ENCODE measurements at regions not wholly inside any gene's neighbourhood (a gene's known extent, or its start where the extent isn't known, plus 50 kb on each side); places are given as distances from the start of the nearest gene placed in this dataset.
"Not testable (repeated sequence)": the region's sequence is repeated elsewhere in the genome, so short reads cannot be mapped to it uniquely, and the experiment has no call there.

GRCh38 chr16:63922560-63922959 is 1199.3 kb downstream of the CDH11 start:
- no peaks in the 10 kb centered on the region for H3K27me3 Mint-ChIP-seq
- H3K9me3 Mint-ChIP-seq, result peaks cover 4 to 8% of the 10 kb centered on the region in 2 donors
- H3K4me1 Mint-ChIP-seq, result no peaks in the 10 kb centered on the region
- DNase-seq, result no peak
- no peak for ATAC-seq (replicated peaks)
- H3K27ac Mint-ChIP-seq, result no peak overlapping the region
- H3K36me3 Mint-ChIP-seq, result no peaks in the 10 kb centered on the region
- H3K4me3 Mint-ChIP-seq, result no peak overlapping the region

- ATAC-seq (replicated peaks), result no peak
- no peaks in the 10 kb centered on the region for H3K36me3 Mint-ChIP-seq
- H3K4me3 Mint-ChIP-seq, result no peak overlapping the region
- no peaks in the 10 kb centered on the region for H3K27me3 Mint-ChIP-seq
- H3K4me1 Mint-ChIP-seq, result no peaks in the 10 kb centered on the region
- H3K27ac Mint-ChIP-seq, result no peak overlapping the region
- peaks cover 4 to 8% of the 10 kb centered on the region in 2 donors for H3K9me3 Mint-ChIP-seq
- DNase-seq, result no peak
Measured at GRCh38 chr16:63921737-63922295, 1200.0 kb downstream of the CDH11 start.

- Mint-ChIP-seq H3K4me3 (no peak overlapping the region), H3K36me3 (no peaks in the 10 kb centered on the region), H3K9me3 (peaks cover 0 to 2% of the 10 kb centered on the region in 2 donors), H3K27ac (no peak overlapping the region), H3K27me3 (no peaks in the 10 kb centered on the region), H3K4me1 (no peaks in the 10 kb centered on the region)
- DNase-seq (no peak), ATAC-seq (replicated peaks) (no peak)
Measured at GRCh38 chr16:63913290-63913689, 1208.6 kb downstream of the CDH11 start.

DNA sequence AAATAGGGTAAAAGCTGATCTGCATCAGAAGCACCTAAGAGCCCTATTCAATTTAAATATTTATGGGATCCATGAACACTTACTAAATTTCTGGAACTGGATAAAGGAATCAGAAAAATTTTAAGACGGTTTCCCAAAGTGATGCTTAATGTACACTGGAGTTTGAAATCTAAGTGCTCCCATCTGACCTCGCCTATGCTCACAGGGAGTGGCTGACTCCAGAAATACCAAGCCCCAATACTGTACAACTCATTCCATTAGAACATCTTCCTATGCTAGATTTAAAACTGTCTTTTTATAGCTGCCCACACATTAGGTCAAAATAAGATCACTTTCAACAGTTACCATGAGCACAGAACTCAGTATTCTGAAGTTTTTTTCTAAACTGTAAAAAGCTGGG is 1214.6 kb downstream of the CDH11 start:
- no peak for ATAC-seq (replicated peaks)
- no peak for DNase-seq
- no peaks in the 10 kb centered on the region for H3K4me1 Mint-ChIP-seq
- no peak overlapping the region for H3K4me3 Mint-ChIP-seq
- H3K9me3 Mint-ChIP-seq, result peaks cover 0 to 5% of the 10 kb centered on the region in 2 donors
- H3K36me3 Mint-ChIP-seq, result no peaks in the 10 kb centered on the region
- no peak overlapping the region for H3K27ac Mint-ChIP-seq
- no peaks in the 10 kb centered on the region for H3K27me3 Mint-ChIP-seq

- no peak for ATAC-seq (replicated peaks)
- DNase-seq, result no peak
- no peak overlapping the region for H3K27ac Mint-ChIP-seq
Measured at GRCh38 chr16:63904930-63905329, 1216.9 kb downstream of the CDH11 start.

DNA sequence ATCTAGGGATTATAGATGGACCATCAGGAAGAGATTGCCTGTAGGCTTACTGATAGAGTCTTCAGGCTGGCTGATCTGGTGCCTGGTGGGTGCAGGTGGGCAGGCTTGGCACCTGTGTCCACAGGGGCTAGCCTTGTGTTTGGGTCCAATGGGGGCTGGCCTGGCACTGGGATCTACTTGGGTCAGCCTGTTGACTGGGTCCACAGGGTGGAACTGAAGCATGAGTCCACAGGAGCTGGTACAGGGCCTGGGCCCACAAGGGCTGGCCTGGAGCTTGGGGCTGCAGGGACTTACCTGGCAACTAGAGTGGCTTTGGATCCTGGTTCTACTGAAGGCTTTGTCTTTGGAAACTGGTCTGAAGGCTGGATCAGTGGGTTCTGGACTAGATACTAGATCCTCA is 1217.7 kb downstream of the CDH11 start:
- no peaks in the 10 kb centered on the region for H3K27me3 Mint-ChIP-seq
- no peak for DNase-seq
- no peak overlapping the region for H3K4me3 Mint-ChIP-seq
- H3K4me1 Mint-ChIP-seq, result no peaks in the 10 kb centered on the region
- H3K9me3 Mint-ChIP-seq, result peaks cover 4 to 5% of the 10 kb centered on the region in 2 donors
- no peak for ATAC-seq (replicated peaks)
- H3K27ac Mint-ChIP-seq, result no peak overlapping the region
- H3K36me3 Mint-ChIP-seq, result no peaks in the 10 kb centered on the region

More at GRCh38 chr16:63904930-63905329, 1216.9 kb downstream of the CDH11 start:
- H3K4me1 Mint-ChIP-seq, result no peaks in the 10 kb centered on the region
- no peak overlapping the region for H3K4me3 Mint-ChIP-seq
- H3K27me3 Mint-ChIP-seq, result no peaks in the 10 kb centered on the region
- H3K36me3 Mint-ChIP-seq, result no peaks in the 10 kb centered on the region
- peaks cover 2 to 5% of the 10 kb centered on the region in 2 donors for H3K9me3 Mint-ChIP-seq

- ATAC-seq (replicated peaks) (no peak), DNase-seq (no peak)
- no peak overlapping the region for H3K27ac Mint-ChIP-seq
- H3K9me3 Mint-ChIP-seq, result peaks cover 0 to 4% of the 10 kb centered on the region in 2 donors
- H3K27me3 Mint-ChIP-seq, result no peaks in the 10 kb centered on the region
- H3K36me3 Mint-ChIP-seq, result no peaks in the 10 kb centered on the region
- no peak overlapping the region for H3K4me3 Mint-ChIP-seq
- H3K4me1 Mint-ChIP-seq, result no peaks in the 10 kb centered on the region
Measured at GRCh38 chr16:63896383-63897109, 1225.3 kb downstream of the CDH11 start.

GRCh38 chr16:63890723-63891122 is 1231.1 kb downstream of the CDH11 start:
- Mint-ChIP-seq H3K4me1 (no peaks in the 10 kb centered on the region), H3K9me3 (peaks cover 0 to 1% of the 10 kb centered on the region in 2 donors), H3K27ac (no peak overlapping the region), H3K36me3 (no peaks in the 10 kb centered on the region), H3K27me3 (no peaks in the 10 kb centered on the region), H3K4me3 (no peak overlapping the region)
- no peak for ATAC-seq (replicated peaks)
- no peak for DNase-seq

DNA sequence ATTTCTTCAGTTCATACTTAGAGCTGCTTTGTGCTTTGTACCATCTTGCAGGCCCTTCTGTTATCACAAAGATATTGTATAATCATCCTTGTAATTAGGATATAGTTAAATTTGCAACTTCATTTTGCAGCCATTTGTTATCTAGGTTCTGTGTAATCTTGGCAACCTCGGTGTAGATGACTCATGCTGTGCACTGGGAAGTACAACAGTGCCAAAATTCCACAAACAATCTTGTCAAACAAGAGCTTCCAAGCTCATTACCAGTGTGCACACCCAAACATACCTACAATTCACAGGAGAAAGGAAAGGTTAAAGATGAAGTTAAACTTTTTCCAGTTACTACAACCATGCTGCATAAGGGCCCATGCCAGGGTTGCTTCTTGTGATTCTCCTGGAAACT is 1231.8 kb downstream of the CDH11 start:
- H3K27ac Mint-ChIP-seq, result no peak overlapping the region
- H3K9me3 Mint-ChIP-seq, result peaks cover 0 to 1% of the 10 kb centered on the region in 2 donors
- H3K4me3 Mint-ChIP-seq, result no peak overlapping the region
- ATAC-seq (replicated peaks) (no peak), DNase-seq (no peak)
- no peaks in the 10 kb centered on the region for H3K4me1 Mint-ChIP-seq
- no peaks in the 10 kb centered on the region for H3K36me3 Mint-ChIP-seq
- H3K27me3 Mint-ChIP-seq, result no peaks in the 10 kb centered on the region

- H3K4me1 Mint-ChIP-seq, result no peaks in the 10 kb centered on the region
- H3K27ac Mint-ChIP-seq, result no peak overlapping the region
- DNase-seq (no peak), ATAC-seq (replicated peaks) (no peak)
- H3K36me3 Mint-ChIP-seq, result no peaks in the 10 kb centered on the region
- no peak overlapping the region for H3K4me3 Mint-ChIP-seq
- no peaks in the 10 kb centered on the region for H3K27me3 Mint-ChIP-seq
- peaks cover 0 to 4% of the 10 kb centered on the region in 2 donors for H3K9me3 Mint-ChIP-seq
Measured at GRCh38 chr16:63883091-63883490, 1238.8 kb downstream of the CDH11 start.

DNA sequence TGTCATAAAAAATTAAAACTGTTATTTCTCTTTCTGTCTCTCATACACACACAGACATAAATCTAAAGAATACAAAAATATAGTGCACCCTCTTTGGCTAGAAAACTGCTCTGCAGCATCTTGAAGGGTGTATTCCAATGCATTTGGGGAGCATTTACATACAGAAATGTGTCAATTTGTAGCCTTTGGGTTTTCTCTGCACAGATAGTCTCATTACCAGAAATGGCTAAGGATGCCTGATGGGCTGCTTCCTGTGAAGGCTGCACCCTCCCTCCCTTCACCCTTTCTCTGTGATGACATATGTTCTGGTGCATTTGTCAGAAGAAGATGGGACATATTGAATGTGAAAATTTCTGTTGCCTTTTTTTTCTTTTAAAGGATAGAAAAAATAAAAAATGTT is 1239.3 kb downstream of the CDH11 start:
- Mint-ChIP-seq H3K4me3 (no peak overlapping the region), H3K4me1 (no peaks in the 10 kb centered on the region), H3K36me3 (no peaks in the 10 kb centered on the region), H3K27me3 (no peaks in the 10 kb centered on the region), H3K9me3 (peaks cover 0 to 4% of the 10 kb centered on the region in 2 donors), H3K27ac (no peak overlapping the region)
- ATAC-seq (replicated peaks) (no peak), DNase-seq (no peak)

GRCh38 chr16:63880948-63881347 is 1240.9 kb downstream of the CDH11 start:
- ATAC-seq (replicated peaks) (no peak), DNase-seq (no peak)
- Mint-ChIP-seq H3K27me3 (no peaks in the 10 kb centered on the region), H3K4me3 (no peak overlapping the region), H3K9me3 (peaks cover 0 to 4% of the 10 kb centered on the region in 2 donors), H3K4me1 (no peaks in the 10 kb centered on the region), H3K36me3 (no peaks in the 10 kb centered on the region), H3K27ac (no peak overlapping the region)

DNA sequence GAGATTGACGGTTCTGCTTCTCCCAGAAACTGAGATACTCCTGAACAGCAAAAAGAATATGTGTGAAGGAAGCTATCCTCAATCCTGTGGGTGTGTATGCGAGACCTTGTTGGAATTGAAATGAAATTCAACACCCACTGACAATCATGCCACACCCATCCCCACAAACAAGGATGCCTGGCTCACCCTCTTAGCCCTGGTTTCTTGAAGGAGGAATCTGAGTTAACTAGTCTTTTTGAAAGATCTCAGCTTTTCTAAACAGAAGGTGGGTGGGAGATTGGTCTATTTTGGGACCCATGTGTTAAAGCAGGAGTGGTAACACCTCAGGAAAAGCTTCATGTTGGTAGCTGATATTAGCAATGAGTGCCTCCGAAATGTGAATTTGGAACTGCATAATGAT is 1244.5 kb downstream of the CDH11 start:
- Mint-ChIP-seq H3K4me1 (no peaks in the 10 kb centered on the region), H3K27me3 (no peaks in the 10 kb centered on the region), H3K9me3 (peaks cover 0 to 2% of the 10 kb centered on the region in 2 donors), H3K36me3 (no peaks in the 10 kb centered on the region), H3K27ac (no peak overlapping the region), H3K4me3 (no peak overlapping the region)
- no peak for DNase-seq
- no peak for ATAC-seq (replicated peaks)

DNA sequence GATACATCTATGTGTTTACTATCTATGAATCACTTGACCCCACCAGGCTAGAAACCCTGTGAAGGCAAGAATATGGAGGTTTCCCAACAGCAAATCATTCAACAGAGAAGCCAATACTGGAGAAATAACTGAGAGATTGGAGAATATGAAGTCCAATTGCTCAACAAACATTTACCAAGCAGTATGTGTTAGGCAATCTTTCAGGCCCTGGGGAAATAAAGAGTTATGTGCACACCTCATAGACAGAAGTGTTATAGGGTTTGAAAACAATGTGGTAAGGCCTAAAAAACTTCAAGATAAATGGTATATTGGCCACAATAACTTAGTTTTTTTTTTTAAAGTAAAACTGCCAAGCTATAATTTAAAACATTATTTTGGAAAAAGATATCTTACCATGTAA is 1245.8 kb downstream of the CDH11 start:
- DNase-seq (no peak), ATAC-seq (replicated peaks) (no peak)
- H3K27ac Mint-ChIP-seq, result no peak overlapping the region
- no peaks in the 10 kb centered on the region for H3K27me3 Mint-ChIP-seq
- no peaks in the 10 kb centered on the region for H3K36me3 Mint-ChIP-seq
- no peak overlapping the region for H3K4me3 Mint-ChIP-seq
- no peaks in the 10 kb centered on the region for H3K4me1 Mint-ChIP-seq
- H3K9me3 Mint-ChIP-seq, result no peaks in the 10 kb centered on the region

DNA sequence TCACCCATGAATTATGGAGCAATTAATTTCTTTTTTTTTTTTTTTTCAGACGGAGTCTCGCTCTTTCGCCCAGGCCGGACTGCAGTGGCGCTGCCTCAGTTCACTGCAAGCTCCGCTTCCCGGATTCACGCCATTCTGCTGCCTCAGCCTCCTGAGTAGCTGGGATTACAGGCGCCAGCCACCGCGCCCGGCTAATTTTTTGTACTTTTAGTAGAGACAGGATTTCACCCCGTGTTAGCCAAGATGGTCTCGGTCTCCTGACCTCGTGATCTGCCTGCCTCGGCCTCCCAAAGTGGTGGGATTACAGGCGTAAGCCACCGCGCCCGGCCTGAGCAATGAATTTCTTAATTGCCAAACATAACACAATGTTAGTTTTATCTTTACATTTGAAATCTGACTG is 1261.2 kb downstream of the CDH11 start:
- H3K4me3 Mint-ChIP-seq; ATAC-seq (replicated peaks); H3K36me3 Mint-ChIP-seq; H3K9me3 Mint-ChIP-seq; H3K27me3 Mint-ChIP-seq; H3K27ac Mint-ChIP-seq; H3K4me1 Mint-ChIP-seq; DNase-seq: not testable (repeated sequence)
